DMS 273 treated with DMSO at 0.1 percent for 48 hours (cell line): ENCODE measurements at regions not wholly inside any gene's neighbourhood (a gene's known extent, or its start where the extent isn't known, plus 50 kb on each side); places are given as distances from the start of the nearest gene placed in this dataset.
A peak's percentile ranks its signal among the peaks of the same experiment; 100 is the strongest.

ENCODE experiments used
- DNase-seq: peaks from one replicate; lab custom pipeline; 2025; lab: John Stamatoyannopoulos, UW

GRCh38 chr14:29278301-29279263 lies 512.0 kb downstream of the FOXG1 start:
- DNase-seq, result no peak

DNA sequence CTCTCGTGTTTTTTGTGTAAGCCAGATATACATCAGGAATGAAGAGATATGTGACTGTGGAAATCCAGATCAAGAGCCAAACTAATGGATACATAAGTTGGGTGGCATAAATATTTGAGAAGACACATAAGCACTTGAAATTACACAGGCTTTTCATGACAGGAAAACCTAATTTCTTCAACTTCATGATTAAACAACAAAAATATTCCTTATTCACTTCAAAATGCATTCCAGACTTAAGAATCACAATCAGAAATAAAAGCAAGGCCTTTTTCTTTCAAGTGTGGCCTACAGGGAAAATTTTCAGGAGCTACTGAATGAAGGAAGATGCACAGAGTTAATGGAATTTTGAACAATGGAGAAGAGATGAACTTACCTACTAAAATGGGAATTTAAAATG lies 515.6 kb downstream of the FOXG1 start:
- no peak for DNase-seq

DNA sequence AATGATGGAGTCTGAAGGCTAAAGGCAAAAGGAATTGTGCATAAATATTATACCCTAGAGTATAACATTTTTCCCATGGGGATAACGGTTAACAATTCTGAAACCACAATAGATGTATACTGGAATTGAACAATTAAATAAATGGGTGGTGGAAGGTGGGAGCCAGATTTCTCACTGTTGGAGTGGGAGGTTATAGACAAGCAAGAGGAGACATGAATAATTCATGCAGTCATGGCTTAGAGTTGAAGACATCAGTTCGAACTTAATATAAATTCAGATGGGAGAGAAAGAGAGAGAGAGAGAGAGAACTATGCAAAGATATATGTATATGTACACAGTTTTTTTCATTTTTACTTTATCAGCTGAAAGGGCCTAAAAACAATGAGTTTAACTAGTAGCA lies 523.9 kb downstream of the FOXG1 start:
- no peak for DNase-seq

GRCh38 chr14:29299372-29299771 lies 532.8 kb downstream of the FOXG1 start:
- DNase-seq, result no peak

- DNase-seq, result no peak
Observed at GRCh38 chr14:29301571-29301970, 535.0 kb downstream of the FOXG1 start.

DNA sequence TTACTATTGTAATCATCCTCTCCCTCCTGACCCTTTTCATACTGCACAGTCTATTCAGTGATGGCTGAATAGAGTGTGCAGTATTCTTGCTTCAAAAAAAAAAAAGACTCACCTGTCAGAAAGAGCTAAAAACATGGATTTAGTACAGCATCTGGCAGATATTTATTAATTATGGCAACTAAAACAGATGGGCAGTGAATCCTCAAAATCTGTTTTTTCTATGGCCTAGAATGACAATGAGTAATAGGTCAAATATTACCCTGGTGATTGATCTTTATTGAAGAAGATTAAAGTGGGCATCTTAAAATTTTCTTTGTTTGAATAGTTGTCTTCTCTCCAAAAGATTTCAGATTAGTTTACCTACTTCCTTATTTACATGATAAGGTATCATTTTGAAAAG lies 543.6 kb downstream of the FOXG1 start:
- no peak for DNase-seq

DNA sequence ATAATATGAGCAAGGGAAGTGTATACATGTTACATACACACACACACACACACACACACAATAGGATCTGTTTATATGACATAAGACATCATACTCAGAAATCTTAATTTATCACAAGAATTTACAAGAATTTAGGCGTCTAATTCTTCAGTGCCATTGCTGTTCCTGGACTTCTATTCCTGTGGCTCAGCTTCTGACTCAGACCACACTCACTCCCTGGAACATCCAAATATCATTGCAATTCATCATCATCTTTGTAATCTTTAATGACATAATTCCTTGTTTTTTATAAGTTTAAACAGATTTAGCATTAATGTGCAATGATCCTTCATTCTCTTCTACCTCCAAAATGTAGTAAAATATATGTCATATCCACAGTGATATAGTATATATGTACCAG lies 544.2 kb downstream of the FOXG1 start:
- DNase-seq, result no peak

DNA sequence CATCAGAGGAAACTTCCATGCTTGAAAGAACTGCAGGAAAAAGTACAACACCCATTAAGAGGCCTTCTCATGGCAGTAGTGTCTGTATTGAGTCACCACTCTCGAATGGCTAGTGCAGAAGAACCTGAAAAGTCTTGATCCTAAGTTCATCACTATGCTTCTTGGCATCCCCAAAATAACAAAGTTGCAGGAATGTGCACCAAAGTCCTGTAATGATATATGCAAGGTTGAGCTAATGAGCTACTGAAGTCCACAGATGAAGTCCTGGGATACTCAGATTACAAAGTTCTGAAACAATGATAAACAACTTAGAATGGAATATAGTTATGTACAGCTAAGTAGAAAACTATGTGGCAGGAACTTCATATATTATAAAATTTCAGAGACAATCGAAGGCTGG lies 545.4 kb downstream of the FOXG1 start:
- DNase-seq, result no peak

DNA sequence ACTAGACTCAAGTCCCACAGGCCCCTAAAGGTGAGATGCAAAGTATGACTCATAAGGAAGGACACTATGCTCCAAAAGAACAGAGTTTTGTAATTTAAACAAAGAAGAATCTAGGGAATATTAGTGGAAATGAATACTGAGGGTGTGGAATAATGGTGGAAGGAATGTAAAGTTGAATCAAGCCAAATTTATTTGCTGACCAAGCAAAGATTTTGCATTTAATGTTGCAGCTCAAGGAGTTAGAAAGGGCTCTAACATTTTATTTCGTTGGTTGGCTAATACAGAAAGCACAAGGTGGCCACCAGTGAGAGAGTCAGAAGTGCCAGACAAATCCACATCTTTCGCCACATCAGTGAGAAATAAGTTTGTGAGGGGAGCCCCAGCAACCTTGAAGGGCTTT lies 550.3 kb downstream of the FOXG1 start:
- DNase-seq, result no peak

DNA sequence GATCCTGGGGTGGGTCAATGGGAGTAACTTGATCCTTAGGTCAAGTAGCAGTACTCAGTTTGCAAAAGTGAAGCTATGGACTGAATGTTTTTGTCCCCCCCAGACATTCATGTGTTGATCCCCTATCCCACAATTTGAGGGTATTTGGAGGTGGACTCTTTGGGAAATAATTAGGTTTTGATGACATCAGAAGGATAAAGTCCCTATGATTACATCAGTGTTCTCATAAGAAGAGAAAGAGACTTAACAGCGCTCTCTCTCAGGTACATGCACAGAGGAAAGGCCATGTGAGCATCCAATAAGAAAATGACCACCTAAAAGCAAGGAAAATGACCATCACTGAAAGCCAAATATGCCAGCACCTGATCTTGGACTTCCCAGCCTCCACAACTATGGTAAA lies 550.8 kb downstream of the FOXG1 start:
- DNase-seq, result no peak

DNA sequence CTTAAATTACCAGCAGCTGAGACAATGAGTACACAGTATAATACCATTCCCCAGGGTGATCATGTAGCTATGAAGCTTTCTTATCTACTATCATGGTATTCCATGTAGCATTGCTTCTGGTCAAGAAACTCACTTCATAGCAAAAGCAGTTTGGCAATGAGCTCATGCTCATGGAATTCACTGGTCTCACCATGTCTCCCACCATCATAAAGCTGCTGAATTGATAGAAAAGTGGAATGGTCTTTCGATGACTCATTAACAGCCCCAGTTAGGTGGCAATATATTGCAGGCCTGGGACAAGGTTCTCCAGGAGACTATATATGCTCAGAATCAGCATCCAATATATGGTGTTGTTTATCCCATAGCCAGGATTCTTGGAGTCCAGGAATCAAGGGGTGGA lies 553.7 kb downstream of the FOXG1 start:
- no peak for DNase-seq

DNA sequence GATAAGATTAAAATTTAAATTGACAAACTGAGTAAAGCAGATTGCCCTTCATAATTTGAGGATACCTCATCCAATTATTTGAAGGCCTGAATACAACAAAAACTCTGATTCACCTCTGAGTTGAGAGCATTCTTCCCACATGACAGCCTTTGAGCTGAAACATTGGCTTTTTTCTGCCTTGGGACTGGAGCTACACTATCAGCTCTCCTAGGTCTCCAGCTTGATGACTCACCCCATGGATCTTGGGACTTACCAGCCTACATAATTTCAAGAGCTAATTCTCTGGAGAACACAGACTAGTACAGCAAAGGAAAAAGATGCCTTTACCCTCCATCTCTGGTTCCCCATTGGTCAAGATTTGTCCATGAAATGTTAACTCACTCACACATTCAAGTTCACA lies 555.1 kb downstream of the FOXG1 start:
- DNase-seq, result no peak

- DNase-seq, result no peak
Observed at GRCh38 chr14:29339494-29340172, 573.0 kb downstream of the FOXG1 start.

DNA sequence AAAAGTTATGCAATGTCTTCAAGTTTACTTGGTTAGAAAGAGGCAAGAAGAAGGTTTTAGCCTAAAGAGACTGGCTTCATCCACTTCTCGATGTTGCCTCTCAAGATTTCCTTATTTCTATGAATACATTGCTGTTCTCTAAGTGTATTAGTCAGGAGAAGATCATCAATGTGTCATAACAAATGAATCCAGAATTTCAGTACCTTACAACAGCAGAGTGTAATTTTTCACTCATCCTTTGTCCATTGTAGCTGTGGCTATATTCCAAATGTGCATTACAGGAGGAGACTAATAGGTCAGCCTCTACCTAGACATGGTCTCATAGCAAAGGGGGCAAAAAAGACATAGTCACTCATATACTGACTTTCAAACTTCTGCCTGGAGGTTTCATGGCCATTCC lies 579.1 kb downstream of the PRKD1 start:
- no peak for DNase-seq

DNA sequence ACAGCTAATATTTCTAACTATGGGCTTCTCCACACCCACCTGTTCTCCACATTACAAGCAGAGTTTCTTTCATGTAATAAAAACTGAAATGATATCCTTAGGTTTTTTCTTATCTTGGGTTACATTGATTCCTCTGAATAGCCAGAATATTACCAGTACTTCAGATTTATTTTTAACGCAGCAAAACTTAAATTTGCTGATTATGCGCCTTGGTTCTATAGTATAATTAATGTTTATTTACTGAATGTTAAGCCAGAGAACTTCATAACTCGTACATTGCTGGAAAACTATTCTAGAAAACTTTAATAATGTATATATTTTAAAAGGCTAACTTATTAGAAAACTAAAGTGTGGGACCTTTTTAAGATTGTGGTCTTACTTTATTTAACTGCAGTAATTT lies 577.2 kb downstream of the PRKD1 start:
- DNase-seq, result no peak

DNA sequence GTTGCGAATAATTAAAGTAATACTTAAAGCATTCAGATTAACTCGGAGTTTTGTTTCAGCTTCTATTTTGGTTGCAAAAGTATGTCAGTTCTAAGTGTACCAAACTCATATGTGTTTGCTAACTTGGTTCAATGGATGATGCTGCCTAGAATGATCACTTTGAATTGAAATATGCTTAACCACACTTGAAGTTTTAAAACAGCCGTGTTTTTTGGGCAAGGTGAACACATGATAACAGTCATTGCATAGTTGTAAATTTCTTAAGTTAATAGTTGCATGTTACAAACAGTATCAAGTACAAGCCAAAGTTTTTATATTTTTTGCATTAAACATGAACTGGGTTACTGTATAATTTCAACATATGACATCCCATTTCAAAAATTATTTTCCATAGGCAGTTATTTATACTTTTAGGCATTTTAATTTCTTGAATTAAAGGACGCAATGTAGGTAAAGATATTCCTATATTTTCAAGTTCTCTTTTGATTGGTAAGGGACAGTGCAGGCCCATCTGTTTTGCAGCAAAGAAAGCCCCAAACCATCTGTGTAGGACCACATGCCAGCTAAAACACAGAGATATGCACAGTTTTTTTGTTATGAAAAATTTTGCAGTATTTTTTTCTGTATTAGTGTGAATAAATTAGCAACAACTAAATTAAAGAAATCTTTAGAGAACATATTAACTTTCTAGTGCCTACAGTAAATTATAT lies 575.5 kb downstream of the PRKD1 start:
- DNase-seq, result peak; percentile 1

- DNase-seq, result no peak
Observed at GRCh38 chr14:29352706-29353080, 575.0 kb downstream of the PRKD1 start.

- no peak for DNase-seq
Observed at GRCh38 chr14:29353513-29353912, 574.1 kb downstream of the PRKD1 start.

DNA sequence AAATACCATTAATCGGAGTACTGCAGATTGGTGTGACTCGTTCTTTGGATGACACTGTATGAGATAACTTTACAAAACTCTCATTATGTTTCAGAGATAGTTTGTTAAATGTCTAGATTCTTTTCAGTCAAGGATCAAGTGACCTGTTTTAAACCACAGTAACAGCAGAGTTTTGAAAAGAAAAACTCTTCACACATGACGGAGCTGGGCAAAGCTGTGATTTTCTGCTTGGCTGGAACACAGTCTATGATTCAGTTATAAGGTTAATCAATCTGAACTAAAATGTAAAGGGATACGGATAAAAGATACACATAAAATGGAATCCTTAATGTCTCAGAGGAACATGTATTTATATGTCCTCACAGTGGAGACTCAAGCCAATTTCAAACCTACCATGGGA lies 573.2 kb downstream of the PRKD1 start:
- no peak for DNase-seq

GRCh38 chr14:29355331-29355730 lies 572.3 kb downstream of the PRKD1 start:
- no peak for DNase-seq

DNA sequence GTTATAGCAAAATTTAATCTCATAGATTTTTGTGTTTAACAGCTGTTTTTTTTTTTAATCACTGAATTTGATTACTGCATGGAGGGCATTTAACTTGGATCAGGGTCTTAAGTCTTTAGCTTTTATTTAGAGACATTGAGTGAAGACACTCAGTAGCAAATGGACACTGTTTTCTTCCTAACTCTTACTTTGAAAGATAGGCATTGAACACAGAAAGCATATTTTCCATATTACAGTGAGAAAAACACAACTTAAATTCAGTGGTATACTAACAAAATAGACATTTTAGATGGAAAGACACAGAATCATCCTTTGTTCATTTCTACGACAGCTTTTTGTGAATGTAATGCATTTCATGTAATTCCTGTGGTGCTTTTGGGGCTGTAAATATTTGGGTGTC lies 571.8 kb downstream of the PRKD1 start:
- DNase-seq, result no peak

- no peak for DNase-seq
Observed at GRCh38 chr14:29360656-29361055, 567.0 kb downstream of the PRKD1 start.

DNA sequence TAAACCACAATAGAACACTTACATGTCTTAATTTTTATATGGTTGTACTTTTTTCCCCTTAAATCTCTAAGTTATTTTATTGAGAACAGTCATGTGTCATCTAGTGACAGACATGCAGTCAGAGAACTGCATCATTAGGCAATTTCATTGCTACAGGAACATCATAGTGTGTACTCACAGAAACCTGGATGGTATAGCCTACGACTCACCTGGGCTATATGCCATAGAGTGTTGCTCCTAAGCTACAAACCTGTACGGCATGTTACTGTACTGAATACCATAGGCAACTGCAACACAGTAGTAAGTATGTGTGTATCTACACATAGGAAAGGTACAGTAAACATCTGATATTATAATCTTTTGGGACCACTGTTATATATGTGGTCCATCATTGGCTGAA lies 557.6 kb downstream of the PRKD1 start:
- DNase-seq, result no peak
